NCI-H128 (cell line): ENCODE measurements at regions not wholly inside any gene's neighbourhood (a gene's known extent, or its start where the extent isn't known, plus 50 kb on each side); places are given as distances from the start of the nearest gene placed in this dataset.
"Not testable (repeated sequence)": the region's sequence is repeated elsewhere in the genome, so short reads cannot be mapped to it uniquely, and the experiment has no call there.

Source experiments
- DNase-seq: peaks from one replicate; lab custom pipeline; 2025; ENCODE audit not compliant: unreplicated experiment; lab: John Stamatoyannopoulos, UW

DNA sequence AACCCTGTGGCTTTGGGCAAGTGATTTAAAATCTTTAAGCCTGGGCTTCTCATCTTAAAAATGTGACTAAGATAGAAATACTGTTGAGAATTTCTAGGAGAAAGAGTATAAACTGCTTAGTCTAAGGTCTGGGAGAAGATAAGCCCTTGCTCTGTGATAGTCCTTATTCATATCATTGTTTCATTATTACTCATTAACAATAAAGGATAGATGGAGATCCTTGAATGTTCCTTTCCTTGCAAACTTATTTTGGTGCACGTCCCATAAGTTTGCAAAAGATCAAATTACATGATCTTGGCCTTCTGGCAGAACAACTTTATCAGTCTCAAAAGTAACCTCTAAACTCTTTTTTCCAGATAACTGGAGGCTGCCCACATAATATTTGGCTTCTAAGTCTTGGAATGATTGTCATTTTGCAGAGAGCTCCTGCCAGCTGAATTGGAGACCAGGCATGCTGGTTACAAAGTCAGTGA is 138.3 kb downstream of the FAM124B start:
- DNase-seq, result no peak

DNA sequence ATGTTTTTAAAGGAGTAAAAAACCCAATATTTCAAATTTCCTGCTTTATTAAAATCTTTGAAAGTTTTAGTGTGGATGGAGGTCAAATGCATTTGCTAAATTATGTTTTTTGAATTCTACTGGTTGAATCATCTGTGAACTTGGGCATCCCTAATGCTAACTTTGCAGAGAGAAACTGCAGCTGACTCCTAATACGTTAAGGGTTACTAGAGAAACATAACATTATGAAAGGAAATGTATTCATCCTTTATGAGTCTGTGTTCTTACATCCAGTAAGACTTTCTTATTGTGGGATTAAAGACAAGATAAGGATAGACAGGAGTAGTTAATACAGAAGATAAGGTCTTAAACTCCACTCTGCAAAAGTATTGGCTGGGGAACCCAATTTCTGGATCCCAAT is 140.6 kb downstream of the FAM124B start:
- no peak for DNase-seq

DNA sequence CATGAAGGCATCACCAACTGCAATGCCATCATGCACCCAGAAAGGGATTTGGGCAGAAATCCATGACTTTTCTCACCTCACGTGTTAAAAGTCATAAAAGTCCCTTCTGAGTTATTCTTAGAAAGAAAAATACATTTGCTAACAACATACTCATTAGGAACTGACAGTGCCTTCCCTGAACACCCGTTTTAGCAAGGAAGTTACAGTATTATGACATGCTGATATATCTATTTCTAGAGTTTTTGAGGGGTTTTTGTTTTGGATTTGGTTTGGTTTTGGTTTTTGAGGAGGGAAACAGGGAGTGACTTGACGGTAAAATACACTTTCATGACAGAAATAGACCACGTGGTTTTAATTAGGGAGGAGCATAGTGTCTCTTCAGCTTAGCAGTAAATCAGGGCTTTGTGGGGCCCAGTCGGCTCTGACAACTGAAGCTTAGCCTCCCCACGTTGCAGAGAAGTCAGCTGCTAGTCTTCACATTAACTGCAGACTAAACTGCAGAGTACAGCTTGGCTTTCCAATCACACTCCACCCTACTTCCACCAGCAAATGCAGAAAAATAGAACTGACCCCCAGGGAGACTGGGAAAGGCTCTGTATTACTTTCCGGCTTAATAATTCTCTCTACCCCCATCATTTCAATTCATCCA is 141.4 kb downstream of the FAM124B start:
- DNase-seq, result no peak

DNA sequence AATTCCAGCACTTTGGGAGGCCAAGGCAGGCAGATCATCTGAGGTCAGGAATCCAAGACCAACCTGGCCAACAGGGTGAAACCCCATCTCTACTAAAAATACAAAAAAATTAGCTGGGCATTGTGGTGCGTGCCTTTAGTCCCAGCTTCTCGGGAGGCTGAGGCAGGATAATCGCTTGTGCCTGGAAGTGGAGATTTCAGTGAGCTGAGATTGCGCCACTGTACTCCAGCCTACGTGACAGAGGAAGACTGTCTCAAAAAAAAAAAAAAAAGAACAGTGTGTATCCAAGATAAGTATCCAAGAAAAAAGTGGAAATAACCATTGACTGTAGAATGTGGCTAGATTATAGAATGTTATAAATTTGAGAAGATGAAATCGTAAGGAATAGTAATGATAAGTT is 142.1 kb downstream of the FAM124B start:
- DNase-seq, result no peak

- no peak for DNase-seq
Observed at GRCh38 chr2:224258059-224258458, 143.8 kb downstream of the FAM124B start.

GRCh38 chr2:224257156-224257555 is 144.8 kb downstream of the FAM124B start:
- DNase-seq, result no peak

DNA sequence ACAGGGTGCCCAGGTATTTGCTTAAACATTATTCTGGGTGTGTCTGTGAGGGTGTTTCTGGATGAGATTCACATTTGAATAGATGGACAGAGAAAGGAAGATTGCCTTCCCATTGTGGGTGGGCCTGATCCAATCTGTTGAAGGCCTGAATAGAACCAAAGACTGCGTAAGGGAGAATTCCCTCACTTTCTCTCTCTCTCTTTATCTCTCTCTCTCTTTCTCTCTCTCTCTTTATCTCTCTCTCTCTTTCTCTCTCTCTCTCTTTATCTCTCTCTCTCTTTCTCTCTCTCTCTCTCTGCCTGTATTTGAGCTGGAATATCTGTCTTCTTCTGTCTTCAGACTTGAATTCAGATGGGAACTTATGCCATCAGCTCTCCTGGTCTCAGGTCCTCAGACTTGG is 148.4 kb downstream of the FAM124B start:
- DNase-seq, result no peak

GRCh38 chr2:224252631-224253030 is 149.3 kb downstream of the FAM124B start:
- no peak for DNase-seq

GRCh38 chr2:224248944-224249371 is 152.9 kb downstream of the FAM124B start:
- no peak for DNase-seq

GRCh38 chr2:224242561-224242960 is 159.3 kb downstream of the FAM124B start:
- DNase-seq, result no peak

- DNase-seq, result no peak
Observed at GRCh38 chr2:224241812-224242211, 160.1 kb downstream of the FAM124B start.

DNA sequence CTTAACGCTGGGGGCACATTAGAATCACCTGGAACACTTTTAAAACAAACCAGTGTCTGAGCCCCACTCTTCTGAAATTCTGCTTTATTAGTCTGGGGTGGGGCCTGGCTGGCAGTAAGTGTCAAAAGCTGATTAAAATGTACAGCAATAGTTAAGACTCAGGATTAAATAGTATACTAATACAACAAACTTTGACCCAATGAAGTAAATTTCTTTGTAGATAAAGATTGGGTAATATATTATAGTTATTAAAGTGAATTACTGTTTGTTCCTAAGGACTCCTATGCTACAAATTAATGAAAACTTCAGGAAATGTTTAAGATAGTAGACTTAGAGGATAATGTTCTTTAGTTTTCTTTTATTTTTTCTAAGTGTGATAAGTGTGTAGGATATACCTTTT is 160.9 kb downstream of the FAM124B start:
- no peak for DNase-seq

DNA sequence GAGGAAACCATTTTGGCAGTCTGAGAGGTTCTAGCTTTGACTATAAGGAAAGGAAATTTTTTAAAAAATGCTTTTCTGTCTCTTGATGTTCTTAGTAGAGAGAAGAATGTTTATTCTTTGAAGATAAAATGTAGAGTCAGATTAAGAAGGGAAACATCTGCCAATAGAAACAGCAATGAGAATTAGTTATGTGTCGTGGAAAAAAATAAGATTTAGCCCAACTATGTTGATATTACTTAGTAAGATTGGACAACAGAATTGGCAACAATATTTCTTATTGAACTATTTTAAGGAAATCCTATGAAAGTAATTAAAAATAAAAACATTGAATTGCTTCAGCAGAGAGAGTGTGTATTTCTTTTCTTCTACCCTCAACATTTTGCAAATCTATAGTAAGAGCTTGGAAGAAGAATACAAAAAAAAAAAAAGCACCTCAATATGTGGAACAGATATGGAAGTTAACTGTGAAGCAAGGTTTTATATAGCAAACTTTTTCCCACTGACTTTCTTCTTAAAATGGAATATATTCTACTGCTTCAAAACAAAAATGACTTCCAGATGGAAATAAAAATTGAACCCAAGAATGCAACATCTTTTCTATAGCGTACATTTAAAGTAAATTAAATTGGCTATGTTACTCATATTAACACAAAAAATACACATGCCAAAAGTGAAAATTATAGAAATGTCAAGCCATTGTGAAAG is 177.9 kb downstream of the FAM124B start:
- DNase-seq, result no peak

DNA sequence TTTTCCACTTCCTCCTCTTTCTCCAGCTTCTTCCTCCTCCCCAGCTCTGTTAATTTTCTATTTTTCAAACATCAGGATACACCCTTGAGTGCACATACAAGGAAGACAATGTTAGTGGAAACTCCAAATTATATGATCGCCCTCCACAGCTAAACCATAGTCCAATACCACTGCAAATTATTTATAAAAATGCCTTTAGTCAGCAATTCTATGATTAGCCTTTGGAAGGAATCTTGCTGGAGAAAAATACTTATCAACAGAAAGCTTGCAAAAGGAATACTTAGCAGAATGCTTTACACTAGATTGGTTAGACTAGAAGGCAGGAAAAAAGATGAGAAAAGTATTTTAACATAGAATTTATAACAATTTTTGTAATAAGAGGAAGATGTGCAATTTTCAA is 178.9 kb downstream of the FAM124B start:
- no peak for DNase-seq

DNA sequence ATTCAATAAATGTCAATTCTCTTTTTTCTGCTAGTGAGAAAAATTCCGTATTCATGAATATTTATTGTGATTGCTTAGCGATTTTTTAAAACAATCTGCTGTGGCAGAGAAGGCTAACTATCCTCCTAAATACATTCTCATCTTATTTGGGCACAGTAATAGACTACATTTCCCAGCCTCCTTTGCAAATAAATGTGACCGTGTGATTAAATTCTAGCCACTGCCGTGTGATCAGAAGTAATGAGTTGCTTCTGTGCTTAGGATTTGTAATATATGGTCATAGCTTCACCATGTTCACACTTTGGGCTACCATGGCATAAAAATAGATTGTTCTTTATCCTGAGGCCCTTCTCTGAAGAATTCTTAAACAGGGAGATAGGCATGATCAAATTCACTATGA is 179.6 kb downstream of the FAM124B start:
- no peak for DNase-seq

DNA sequence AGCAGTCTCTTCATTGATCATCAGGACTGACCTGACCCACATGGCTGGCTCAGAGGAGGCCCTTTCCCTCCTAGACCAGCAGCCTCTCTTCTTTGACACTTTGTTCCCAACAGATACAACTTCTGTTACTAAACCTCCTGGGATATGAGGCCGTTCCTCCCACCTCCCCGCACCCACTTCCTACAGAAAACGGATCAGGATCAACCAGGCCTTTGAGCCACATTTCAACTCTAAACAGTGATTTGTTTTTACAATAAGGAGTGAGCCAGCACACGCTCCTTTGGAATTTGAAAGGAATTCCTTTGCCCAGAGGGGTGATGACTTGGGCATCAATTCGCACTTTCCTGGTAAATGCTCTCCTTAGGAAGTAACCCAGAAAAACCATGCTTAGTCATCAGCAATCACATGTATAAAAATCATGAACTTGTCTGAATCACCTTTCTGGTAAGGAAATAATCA is 180.4 kb downstream of the FAM124B start:
- DNase-seq, result no peak

DNA sequence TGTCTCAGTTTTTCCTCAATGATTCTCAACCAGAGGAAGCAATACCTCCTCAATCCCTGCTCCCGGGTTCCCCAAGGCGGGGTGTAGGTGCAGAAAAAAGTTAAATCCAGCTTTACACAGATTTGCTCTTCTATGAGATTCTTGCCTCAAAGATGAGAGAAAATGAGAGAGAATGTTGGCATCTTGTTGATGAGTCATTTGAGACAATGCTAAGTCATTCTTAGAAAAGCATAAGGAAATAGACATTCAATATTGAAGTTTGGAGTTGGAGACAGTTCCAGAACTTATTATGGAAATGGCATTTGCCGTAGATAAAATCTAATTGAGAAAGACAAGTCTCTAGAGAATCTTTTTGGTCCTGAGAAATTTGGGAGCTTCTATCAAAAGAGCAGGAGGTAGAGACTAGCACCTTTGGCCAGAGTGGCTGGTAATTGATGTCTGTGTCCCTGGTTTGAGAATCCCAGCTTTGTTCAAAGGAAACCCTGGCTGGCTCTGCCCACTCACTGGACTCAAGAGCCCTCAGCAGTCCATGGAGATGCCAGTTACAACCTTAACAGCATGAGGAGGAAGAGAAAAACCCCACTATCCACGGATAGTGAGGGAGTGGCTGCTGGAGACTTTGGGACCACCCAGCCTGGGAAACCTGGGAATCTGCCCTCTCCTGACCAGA is 181.2 kb downstream of the FAM124B start:
- no peak for DNase-seq

DNA sequence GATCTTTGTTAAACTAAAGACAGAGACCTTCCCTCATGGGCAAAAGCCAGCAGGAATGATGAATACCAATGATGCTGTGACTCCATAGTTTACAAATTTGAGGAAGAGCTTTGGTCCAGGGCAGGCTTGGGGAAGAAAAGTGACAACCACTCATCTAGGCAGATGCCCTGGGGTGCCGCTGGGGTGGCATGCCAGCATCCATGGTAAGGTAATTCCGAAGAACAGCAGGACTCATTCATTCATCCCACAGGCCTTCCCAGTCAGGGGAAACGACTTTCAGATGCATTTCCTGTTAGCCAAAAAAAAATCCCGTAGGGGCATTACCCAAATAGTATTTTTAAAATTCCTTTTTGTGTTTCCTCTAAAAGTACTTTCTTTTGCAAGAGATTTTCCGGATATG is 180.7 kb upstream of the SERPINE2 start:
- DNase-seq, result no peak

DNA sequence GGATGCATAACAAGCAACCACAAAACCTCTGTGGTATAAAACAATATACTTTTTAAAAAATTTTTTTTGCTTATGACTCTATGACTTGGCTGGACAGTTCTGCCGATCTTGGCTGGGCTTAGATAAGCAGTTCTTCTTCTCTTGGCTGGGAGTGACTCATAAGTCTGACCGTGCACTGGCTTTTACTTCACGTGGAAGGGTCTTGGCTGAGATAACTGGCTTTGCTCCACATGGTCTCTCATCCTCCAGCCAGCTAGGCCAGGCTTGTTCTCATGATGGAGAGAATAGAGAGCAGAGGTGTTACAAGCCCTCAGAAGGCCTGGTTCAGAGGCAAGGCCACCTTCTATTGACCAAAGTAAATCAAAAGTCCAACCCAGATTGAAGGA is 178.9 kb upstream of the SERPINE2 start:
- no peak for DNase-seq

DNA sequence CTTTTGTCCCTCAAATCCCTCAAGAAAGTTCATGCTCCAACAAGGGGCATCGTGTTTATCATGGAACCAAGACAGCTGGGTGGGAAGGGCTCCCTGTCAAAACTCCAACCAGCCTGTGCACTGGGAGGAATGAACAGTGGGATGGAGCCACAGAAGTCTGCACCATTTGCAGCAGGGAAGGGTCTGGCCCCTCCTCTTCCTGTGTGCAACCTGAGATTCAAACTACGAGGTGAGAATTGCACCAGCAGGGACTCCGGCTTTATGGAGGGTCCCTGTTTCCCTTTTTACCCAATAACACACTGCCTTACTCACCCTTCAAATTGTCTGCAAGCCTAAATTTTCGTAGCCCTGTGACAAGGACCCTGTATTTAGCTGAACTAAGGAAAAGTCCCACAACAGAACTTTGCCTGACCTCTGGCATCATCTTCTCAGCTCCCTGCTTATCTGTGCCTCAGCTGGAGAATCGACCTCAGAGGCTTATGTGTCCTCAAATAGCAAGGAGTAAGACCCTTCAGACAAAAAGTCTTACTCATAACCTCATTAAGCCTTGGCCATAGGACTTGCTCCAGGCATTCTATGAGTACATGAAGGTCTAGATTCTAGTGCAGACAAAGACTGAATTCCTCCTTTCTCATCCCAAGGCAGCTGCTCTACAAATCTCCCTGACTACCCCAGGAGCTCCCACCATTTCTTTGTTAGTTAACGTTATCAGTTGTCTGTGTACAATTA is 178.3 kb upstream of the SERPINE2 start:
- no peak for DNase-seq

DNA sequence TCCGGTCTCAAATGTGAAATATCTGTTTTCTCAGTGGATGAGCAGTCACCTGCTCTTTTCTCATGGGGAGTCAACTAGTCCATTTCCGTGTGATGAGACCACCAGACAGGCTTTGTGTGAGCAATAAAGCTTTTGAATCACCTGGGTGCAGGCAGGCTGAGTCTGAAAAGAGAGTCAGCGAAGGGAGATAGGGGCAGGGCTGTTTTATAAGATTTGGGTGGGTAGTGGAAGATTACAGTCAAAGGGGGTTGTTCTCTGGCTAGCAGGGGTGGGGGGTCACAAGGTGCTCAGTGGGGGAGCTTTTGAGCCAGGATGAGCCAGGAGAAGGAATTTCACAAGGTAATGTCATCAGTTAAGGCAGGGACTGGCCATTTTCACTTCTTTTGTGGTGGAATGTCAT is 176.5 kb upstream of the SERPINE2 start:
- not testable (repeated sequence) for DNase-seq
